Endothelial cell of umbilical vein (primary cell): ENCODE measurements at regions not wholly inside any gene's neighbourhood (a gene's known extent, or its start where the extent isn't known, plus 50 kb on each side); places are given as distances from the start of the nearest gene placed in this dataset.

Experiments
- BruUV-seq: library from RNA; stranded (reverse); fragments of 400-500 nt; replicated peaks from 2 replicates; lab custom pipeline; 2021; lab: Mats Ljungman, UMichigan
- CTCF ChIA-PET: fragments of 300-600, 350-600 bp; sonication (Branson Sonifier 250); formaldehyde crosslinking; loops from one replicate; lab custom pipeline; 2021; ENCODE audit warnings: antibody characterized with exemption, inconsistent platforms; lab: Charles Lee
- POLR2A ChIA-PET: fragments of 300-600, 350-600 bp; sonication (Branson Sonifier 250); formaldehyde crosslinking; loops from one replicate; lab custom pipeline; 2021; ENCODE audit warnings: antibody characterized with exemption, inconsistent platforms; lab: Charles Lee
- DNase-seq: peaks from one replicate; pipeline ENCODE4 v3.0.0-alpha.2; 2011; ENCODE audit warnings: low read depth, low spot score
- FAIRE-seq: peaks from 2 replicates; lab custom pipeline; 2011; peaks lifted over from hg19 to GRCh38; lab: Jason Lieb, UNC
- H2AFZ ChIP-seq: 2 replicates; pipeline ENCODE4 v1.6.0; 2012; ENCODE audit warnings: low read depth, low read length, control low read depth, inconsistent platforms
- H3K27ac ChIP-seq: 2 replicates; pipeline ENCODE4 v1.5.1; 2011; ENCODE audit warnings: low read depth, mild to moderate bottlenecking, control low read depth, low read length, moderate library complexity; ENCODE audit not compliant: insufficient read depth
- H3K27me3 ChIP-seq, 2 experiments: 2 replicates each; pipeline versions ENCODE4 v1.6.0 to v1.6.1; 2011; ENCODE audit warnings: low read length in 2 of 2, mixed read lengths in 1 of 2; ENCODE audit not compliant: control insufficient read depth in 2 of 2, insufficient read depth in 2 of 2
- H3K36me3 ChIP-seq, 2 experiments: 2 replicates in 1 of 2; 3 replicates in 1 of 2; pipeline ENCODE4 v1.5.1; 2011; ENCODE audit warnings: low read length in 2 of 2, mild to moderate bottlenecking in 1 of 2, moderate library complexity in 1 of 2; ENCODE audit not compliant: control insufficient read depth in 2 of 2, insufficient read depth in 2 of 2; ENCODE audit errors: extremely low read depth in 1 of 2
- H3K4me1 ChIP-seq: 3 replicates; pipeline ENCODE4 v1.5.1; 2011; ENCODE audit warnings: mild to moderate bottlenecking, low read length; ENCODE audit not compliant: control insufficient read depth, insufficient read depth; ENCODE audit errors: extremely low read depth
- H3K4me2 ChIP-seq: 2 replicates; pipeline ENCODE4 v1.6.1; 2011; ENCODE audit warnings: low read length, control low read depth, mixed read lengths; ENCODE audit not compliant: insufficient read depth
- H3K4me3 ChIP-seq, 3 experiments: fragments of 200-600 bp in 1 of 3; sonication (generic), shearing (Covaris generic) in 1 of 3; replicated peaks in 1 of 3; 2 replicates each; pipeline ENCODE4 v1.5.1; 2011 to 2016; ENCODE audit warnings: control low read depth in 3 of 3, low read length in 3 of 3, mild to moderate bottlenecking in 2 of 3, inconsistent platforms in 1 of 3, low read depth in 1 of 3, moderate library complexity in 1 of 3; ENCODE audit not compliant: insufficient read depth in 1 of 3
- H3K79me2 ChIP-seq: 2 replicates; pipeline ENCODE4 v1.6.0; 2012; ENCODE audit warnings: low read length, inconsistent platforms; ENCODE audit not compliant: control insufficient read depth, insufficient read depth
- H3K9ac ChIP-seq: replicated peaks from 2 replicates; pipeline ENCODE3; 2011; ENCODE audit warnings: low read length, control low read depth; ENCODE audit not compliant: insufficient read depth; ENCODE audit errors: extremely low read depth
- H3K9me1 ChIP-seq: replicated peaks from 3 replicates; pipeline ENCODE4 v1.6.0; 2011; ENCODE audit warnings: mild to moderate bottlenecking, low read length; ENCODE audit not compliant: control insufficient read depth, insufficient read depth; ENCODE audit errors: extremely low read depth
- H3K9me3 ChIP-seq: replicated peaks from 2 replicates; pipeline ENCODE4 v1.5.1; 2012; ENCODE audit warnings: low read length, inconsistent platforms; ENCODE audit not compliant: control insufficient read depth, insufficient read depth
- H4K20me1 ChIP-seq: replicated peaks from 2 replicates; pipeline ENCODE3; 2011; ENCODE audit warnings: mild to moderate bottlenecking, low read length; ENCODE audit not compliant: control insufficient read depth, insufficient read depth; ENCODE audit errors: extremely low read depth
- EZH2 ChIP-seq: IDR thresholded peaks from 2 replicates; pipeline ENCODE4 v1.6.1; 2012; ENCODE audit warnings: borderline replicate concordance, low read depth, mild to moderate bottlenecking, moderate library complexity, low read length, inconsistent platforms; ENCODE audit not compliant: severe bottlenecking
- FOS ChIP-seq: IDR thresholded peaks from 2 replicates; pipeline ENCODE4 v1.6.1; 2011; ENCODE audit warnings: mild to moderate bottlenecking, low read length, moderate library complexity, borderline replicate concordance; ENCODE audit not compliant: insufficient read depth
- GATA2 ChIP-seq: IDR thresholded peaks from 2 replicates; pipeline ENCODE4 v1.7.0; 2011; ENCODE audit warnings: low read depth, mild to moderate bottlenecking, moderate library complexity, mixed read lengths, low read length; ENCODE audit not compliant: insufficient read length, insufficient read depth
- JUN ChIP-seq: IDR thresholded peaks from 2 replicates; pipeline ENCODE4 v1.6.1; 2011; ENCODE audit warnings: borderline replicate concordance, low read depth; ENCODE audit not compliant: insufficient read length, insufficient read depth
- MYC ChIP-seq: IDR thresholded peaks from one replicate; pipeline ENCODE4 v1.6.1; 2011; ENCODE audit warnings: mild to moderate bottlenecking, low read depth, low read length
- POLR2A ChIP-seq: IDR thresholded peaks from 2 replicates; pipeline ENCODE4 v1.6.1; 2012; ENCODE audit warnings: low read depth, mild to moderate bottlenecking, control low read depth, low read length
- POLR2AphosphoS5 ChIP-seq: IDR thresholded peaks from 2 replicates; pipeline ENCODE4 v1.6.1; 2012; ENCODE audit warnings: low read depth, mild to moderate bottlenecking, control low read depth, low read length, moderate library complexity; ENCODE audit not compliant: insufficient read depth
- dilution Hi-C: fragments of 300-500 bp; cut with MboI; formaldehyde crosslinking; loops from one replicate; pipeline ENCODE4 v1.15.0; 2019; ENCODE audit warnings: low sequenced_read_pairs; ENCODE audit not compliant: extremely low pct_ligation_motif_present
- intact Hi-C: fragments of 100-400 bp; cut with micrococcal nuclease; formaldehyde crosslinking; loops from one replicate; pipeline ENCODE4 v1.10.0; 2022
- TF ChIP-seq, protein P1 (sequence below): IDR thresholded peaks from 2 replicates; pipeline ENCODE4 v1.6.1; 2011; ENCODE audit not compliant: insufficient read depth, insufficient read length
- TF ChIP-seq, protein P2 (sequence below), 2 donors: IDR thresholded peaks; 1 replicate in 1 of 2; 2 replicates in 1 of 2; pipeline ENCODE4 v1.5.1; 2011; ENCODE audit warnings: low read length in 2 of 2, mild to moderate bottlenecking in 2 of 2, moderate library complexity in 2 of 2, control low read depth in 1 of 2, inconsistent platforms in 1 of 2, low read depth in 1 of 2; ENCODE audit not compliant: insufficient read depth in 1 of 2; ENCODE audit errors: extremely low read depth in 1 of 2

DNA sequence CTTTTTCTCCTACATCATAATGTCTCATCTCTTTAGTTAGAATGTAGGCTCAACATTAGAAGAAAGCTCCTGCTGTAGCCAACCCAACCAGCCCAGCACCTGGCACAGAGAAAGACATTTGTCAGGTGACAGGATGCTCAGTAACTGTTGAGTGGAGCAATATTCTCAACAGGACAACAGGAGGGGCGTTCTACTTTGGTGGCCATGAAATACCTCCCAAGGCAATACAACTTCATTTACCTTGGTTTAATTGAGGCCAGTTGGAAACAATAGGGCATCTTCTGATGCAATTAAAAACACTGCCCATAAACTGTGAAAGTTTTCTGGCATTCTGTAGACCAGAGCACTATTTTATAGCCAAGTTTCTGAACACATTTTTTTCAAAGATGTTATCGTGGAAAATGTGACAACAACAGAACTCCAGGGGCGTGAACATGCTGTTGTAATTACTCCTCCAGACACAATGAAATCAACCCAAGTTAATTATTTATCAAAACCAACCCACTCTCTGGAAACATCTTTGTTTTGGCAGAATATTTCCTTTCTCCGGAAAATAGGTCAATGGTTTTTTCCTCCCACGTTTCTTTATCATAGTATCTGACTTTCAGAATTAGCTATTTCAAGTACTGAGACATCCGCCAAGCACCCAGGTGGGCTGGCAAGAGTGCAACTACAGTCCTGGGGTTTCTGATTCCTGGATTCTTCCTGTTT, 538.1 kb downstream of the SOX6 start:
- no peak for FAIRE-seq

More for the DNA sequence above, 538.1 kb downstream of the SOX6 start:
- Histone ChIP-seq H4K20me1 (no peaks in the 10 kb centered on the region), H3K79me2 (no peaks in the 10 kb centered on the region), H3K9ac (no peak overlapping the region), H3K9me1 (no peaks in the 10 kb centered on the region), H3K36me3 (no peaks in the 10 kb centered on the region), H3K27ac (no peak overlapping the region), H3K4me1 (no peaks in the 10 kb centered on the region), H3K4me3 (no peak overlapping the region), H3K4me2 (no peak overlapping the region), H3K9me3 (no peaks in the 10 kb centered on the region), H2AFZ (no peak overlapping the region), H3K27me3 (peaks cover 3 to 16% of the 10 kb centered on the region in 2 experiments)
- intact Hi-C loops = loop anchor here (2.0 kb wide), 1 partner anchor 167 kb away; no protein-coding TSS in a partner anchor
- dilution Hi-C loops = no loop called here
- DNase-seq = no peak
- ChIA-PET CTCF (interaction anchor here (1.5 to 2.6 kb wide), 3 partner anchors 11 to 795 kb away, joined by 4 to 7 read pairs (median 7); no protein-coding TSS in a partner anchor), POLR2A (no interaction called here)
- no TSS peak for BruUV-seq
- TF ChIP-seq GATA2 = no peak
- no peak for TF ChIP-seq MYC
- no peak for TF ChIP-seq POLR2AphosphoS5
- no peak for TF ChIP-seq JUN
- TF ChIP-seq POLR2A = no peak
- TF ChIP-seq EZH2 = no peak
- TF ChIP-seq, protein P1, sequence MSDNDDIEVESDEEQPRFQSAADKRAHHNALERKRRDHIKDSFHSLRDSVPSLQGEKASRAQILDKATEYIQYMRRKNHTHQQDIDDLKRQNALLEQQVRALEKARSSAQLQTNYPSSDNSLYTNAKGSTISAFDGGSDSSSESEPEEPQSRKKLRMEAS = no peak
- TF ChIP-seq, protein P2, sequence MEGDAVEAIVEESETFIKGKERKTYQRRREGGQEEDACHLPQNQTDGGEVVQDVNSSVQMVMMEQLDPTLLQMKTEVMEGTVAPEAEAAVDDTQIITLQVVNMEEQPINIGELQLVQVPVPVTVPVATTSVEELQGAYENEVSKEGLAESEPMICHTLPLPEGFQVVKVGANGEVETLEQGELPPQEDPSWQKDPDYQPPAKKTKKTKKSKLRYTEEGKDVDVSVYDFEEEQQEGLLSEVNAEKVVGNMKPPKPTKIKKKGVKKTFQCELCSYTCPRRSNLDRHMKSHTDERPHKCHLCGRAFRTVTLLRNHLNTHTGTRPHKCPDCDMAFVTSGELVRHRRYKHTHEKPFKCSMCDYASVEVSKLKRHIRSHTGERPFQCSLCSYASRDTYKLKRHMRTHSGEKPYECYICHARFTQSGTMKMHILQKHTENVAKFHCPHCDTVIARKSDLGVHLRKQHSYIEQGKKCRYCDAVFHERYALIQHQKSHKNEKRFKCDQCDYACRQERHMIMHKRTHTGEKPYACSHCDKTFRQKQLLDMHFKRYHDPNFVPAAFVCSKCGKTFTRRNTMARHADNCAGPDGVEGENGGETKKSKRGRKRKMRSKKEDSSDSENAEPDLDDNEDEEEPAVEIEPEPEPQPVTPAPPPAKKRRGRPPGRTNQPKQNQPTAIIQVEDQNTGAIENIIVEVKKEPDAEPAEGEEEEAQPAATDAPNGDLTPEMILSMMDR (IDR thresholded peaks at IDR 0.05; ENCODE audit: extremely low read depth in 1 of 2, insufficient read depth in 1 of 2, low read depth in 1 of 2, low read length in 2 of 2) = no peak
- TF ChIP-seq FOS = no peak
